GM18858 (cell line): ENCODE measurements at regions not wholly inside any gene's neighbourhood (a gene's known extent, or its start where the extent isn't known, plus 50 kb on each side); places are given as distances from the start of the nearest gene placed in this dataset.
"Not testable (repeated sequence)": the region's sequence is repeated elsewhere in the genome, so short reads cannot be mapped to it uniquely, and the experiment has no call there.

Experiments used
- ATAC-seq: cut with Tn5 transposase; IDR thresholded peaks from one replicate; pipeline ENCODE4 v1.9.1; 2021; ENCODE audit not compliant: unreplicated experiment

GRCh38 chrX:34406580-34406979 lies 250.5 kb downstream of the TMEM47 start:
- no peak for ATAC-seq

- no peak for ATAC-seq
Observed at GRCh38 chrX:34404386-34405070, 252.6 kb downstream of the TMEM47 start.

GRCh38 chrX:34401411-34401810 lies 255.7 kb downstream of the TMEM47 start:
- no peak for ATAC-seq

- ATAC-seq = no peak
Observed at GRCh38 chrX:34382416-34382815, 250.3 kb upstream of the FAM47A start.

GRCh38 chrX:34381241-34381640 lies 249.1 kb upstream of the FAM47A start:
- ATAC-seq = no peak

GRCh38 chrX:34379891-34380290 lies 247.8 kb upstream of the FAM47A start:
- ATAC-seq = no peak

GRCh38 chrX:34377645-34378044 lies 245.5 kb upstream of the FAM47A start:
- ATAC-seq = no peak

- no peak for ATAC-seq
Observed at GRCh38 chrX:34371754-34372153, 239.6 kb upstream of the FAM47A start.

GRCh38 chrX:34365471-34365870 lies 233.4 kb upstream of the FAM47A start:
- no peak for ATAC-seq

GRCh38 chrX:34350561-34351335 lies 218.6 kb upstream of the FAM47A start:
- no peak for ATAC-seq

GRCh38 chrX:34343001-34343400 lies 210.9 kb upstream of the FAM47A start:
- no peak for ATAC-seq

- ATAC-seq = no peak
Observed at GRCh38 chrX:34341814-34342213, 209.7 kb upstream of the FAM47A start.

- ATAC-seq = no peak
Observed at GRCh38 chrX:34341258-34341657, 209.1 kb upstream of the FAM47A start.

GRCh38 chrX:34338046-34338445 lies 205.9 kb upstream of the FAM47A start:
- no peak for ATAC-seq

GRCh38 chrX:34335376-34335775 lies 203.3 kb upstream of the FAM47A start:
- ATAC-seq = not testable (repeated sequence)

GRCh38 chrX:34332334-34332733 lies 200.2 kb upstream of the FAM47A start:
- ATAC-seq = no peak

GRCh38 chrX:34325460-34325859 lies 193.3 kb upstream of the FAM47A start:
- ATAC-seq = no peak

- not testable (repeated sequence) for ATAC-seq
Observed at GRCh38 chrX:34320424-34320823, 188.3 kb upstream of the FAM47A start.

- ATAC-seq = no peak
Observed at GRCh38 chrX:34300871-34301270, 168.8 kb upstream of the FAM47A start.

- no peak for ATAC-seq
Observed at GRCh38 chrX:34299451-34299967, 167.4 kb upstream of the FAM47A start.

- ATAC-seq = no peak
Observed at GRCh38 chrX:34294665-34295064, 162.6 kb upstream of the FAM47A start.

- ATAC-seq = no peak
Observed at GRCh38 chrX:34288782-34289181, 156.7 kb upstream of the FAM47A start.
